ENCODE measurements at regions not wholly inside any gene's neighbourhood (a gene's known extent, or its start where the extent isn't known, plus 50 kb on each side); places are given as distances from the start of the nearest gene placed in this dataset.

DNA sequence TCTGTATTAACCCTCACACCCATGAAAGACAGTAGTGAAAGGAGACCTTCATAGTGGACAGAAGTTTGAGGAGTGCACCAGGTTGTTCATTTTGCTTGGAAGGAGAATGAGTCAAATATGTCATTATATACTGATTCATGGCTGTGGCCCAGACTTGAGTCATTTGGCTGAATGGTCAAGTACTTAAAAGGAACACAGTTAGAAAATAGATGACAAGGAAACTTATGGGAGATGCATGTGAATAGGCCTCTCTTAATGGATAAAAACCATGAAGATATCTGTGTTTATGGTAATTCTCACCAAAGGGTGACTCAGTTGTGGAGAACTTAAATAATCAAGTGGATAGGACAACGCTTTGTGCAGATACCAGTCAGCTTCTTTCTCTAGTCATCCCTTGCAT, 524.7 kb upstream of the CNTNAP5 start:
- ATAC-seq (no peak), DNase-seq (ENCODE audit: low spot score) (no peak)
- no peak overlapping the region for H3K27ac Mint-ChIP-seq
- Histone ChIP-seq H3K36me3 (ENCODE audit: insufficient read depth) (no peaks in the 10 kb centered on the region), H3K9me2 (ENCODE audit: insufficient read depth) (peaks cover 6% of the 10 kb centered on the region), H3F3A (replicated peaks; ENCODE audit: low read depth) (no peaks in the 10 kb centered on the region), H3K79me2 (replicated peaks; ENCODE audit: insufficient read depth) (no peaks in the 10 kb centered on the region), H3K4me1 (ENCODE audit: insufficient read depth) (no peaks in the 10 kb centered on the region), H2AFZ (no peak overlapping the region), H3K4me2 (no peak overlapping the region), H3K27ac (ENCODE audit: low read depth) (no peak overlapping the region), H3K4me3 (no peak overlapping the region), H4K20me1 (replicated peaks; ENCODE audit: insufficient read depth) (no peaks in the 10 kb centered on the region), H3K27me3 (ENCODE audit: insufficient read depth) (no peaks in the 10 kb centered on the region)
- no peak overlapping the region for H3K4me3 Mint-ChIP-seq
- H3K9me3 Mint-ChIP-seq, result no peaks in the 10 kb centered on the region
- no peaks in the 10 kb centered on the region for H3K36me3 Mint-ChIP-seq (ENCODE audit: low read depth)
- no peaks in the 10 kb centered on the region for H3K27me3 Mint-ChIP-seq (ENCODE audit: insufficient read depth, low read depth, poor library complexity)
- H3K4me1 Mint-ChIP-seq, result no peaks in the 10 kb centered on the region
- TF ChIP-seq EZH2 (IDR thresholded peaks at IDR 0.05; ENCODE audit: low read depth, unreplicated experiment) (no peak), EZH2phosphoT487 (IDR thresholded peaks at IDR 0.05; ENCODE audit: unreplicated experiment) (no peak), NANOG (IDR thresholded peaks at IDR 0.05; ENCODE audit: borderline replicate concordance) (no peak)

DNA sequence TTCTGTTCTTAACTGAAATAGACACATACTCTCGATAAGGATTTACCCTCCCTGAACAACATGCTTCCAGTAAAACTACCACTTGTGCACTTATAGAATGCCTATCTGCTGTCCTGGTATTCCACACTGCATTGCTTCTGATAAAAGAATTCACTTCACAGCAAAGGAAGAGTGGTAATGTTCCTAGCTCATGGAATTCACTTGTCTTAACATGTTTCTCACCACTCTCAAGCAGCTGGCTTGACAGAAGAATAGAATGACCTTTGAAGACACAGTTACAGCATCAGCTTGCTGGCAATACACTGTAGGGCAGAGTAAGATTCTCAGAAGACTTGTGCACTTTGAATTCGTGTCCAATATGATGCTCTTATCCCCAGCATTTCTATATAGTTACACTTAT, 524.1 kb upstream of the CNTNAP5 start:
- H3K27me3 ChIP-seq (ENCODE audit: insufficient read depth), result no peaks in the 10 kb centered on the region
- H3F3A ChIP-seq (replicated peaks; ENCODE audit: low read depth), result no peaks in the 10 kb centered on the region
- Mint-ChIP-seq H3K27me3 (ENCODE audit: insufficient read depth, low read depth, poor library complexity) (no peaks in the 10 kb centered on the region), H3K36me3 (ENCODE audit: low read depth) (no peaks in the 10 kb centered on the region), H3K4me1 (no peaks in the 10 kb centered on the region), H3K27ac (no peak overlapping the region), H3K4me3 (no peak overlapping the region), H3K9me3 (no peaks in the 10 kb centered on the region)
- ATAC-seq (no peak), DNase-seq (ENCODE audit: low spot score) (no peak)
- H3K79me2 ChIP-seq (replicated peaks; ENCODE audit: insufficient read depth), result no peaks in the 10 kb centered on the region
- no peak overlapping the region for H2AFZ ChIP-seq
- H3K4me3 ChIP-seq, result no peak overlapping the region
- no peaks in the 10 kb centered on the region for H4K20me1 ChIP-seq (replicated peaks; ENCODE audit: insufficient read depth)
- no peak overlapping the region for H3K27ac ChIP-seq (ENCODE audit: low read depth)
- H3K4me2 ChIP-seq, result no peak overlapping the region
- H3K4me1 ChIP-seq (ENCODE audit: insufficient read depth), result no peaks in the 10 kb centered on the region
- H3K9me2 ChIP-seq (ENCODE audit: insufficient read depth), result peaks cover 6% of the 10 kb centered on the region
- H3K36me3 ChIP-seq (ENCODE audit: insufficient read depth), result no peaks in the 10 kb centered on the region
- TF ChIP-seq, protein P1, sequence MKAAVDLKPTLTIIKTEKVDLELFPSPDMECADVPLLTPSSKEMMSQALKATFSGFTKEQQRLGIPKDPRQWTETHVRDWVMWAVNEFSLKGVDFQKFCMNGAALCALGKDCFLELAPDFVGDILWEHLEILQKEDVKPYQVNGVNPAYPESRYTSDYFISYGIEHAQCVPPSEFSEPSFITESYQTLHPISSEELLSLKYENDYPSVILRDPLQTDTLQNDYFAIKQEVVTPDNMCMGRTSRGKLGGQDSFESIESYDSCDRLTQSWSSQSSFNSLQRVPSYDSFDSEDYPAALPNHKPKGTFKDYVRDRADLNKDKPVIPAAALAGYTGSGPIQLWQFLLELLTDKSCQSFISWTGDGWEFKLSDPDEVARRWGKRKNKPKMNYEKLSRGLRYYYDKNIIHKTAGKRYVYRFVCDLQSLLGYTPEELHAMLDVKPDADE (IDR thresholded peaks at IDR 0.05), result no peak
- TF ChIP-seq EZH2 (IDR thresholded peaks at IDR 0.05; ENCODE audit: low read depth, unreplicated experiment) (no peak), REST (IDR thresholded peaks at IDR 0.05; ENCODE audit: unreplicated experiment) (no peak), ZNF331 (CRISPR knock-in tag; IDR thresholded peaks at IDR 0.05; ENCODE audit: low read depth) (no peak), ZNF114 (CRISPR knock-in tag; IDR thresholded peaks at IDR 0.05) (no peak), STAT1 (IDR thresholded peaks at IDR 0.05; ENCODE audit: unreplicated experiment) (no peak), EZH2phosphoT487 (IDR thresholded peaks at IDR 0.05; ENCODE audit: unreplicated experiment) (no peak)
- TF ChIP-seq, protein P2, sequence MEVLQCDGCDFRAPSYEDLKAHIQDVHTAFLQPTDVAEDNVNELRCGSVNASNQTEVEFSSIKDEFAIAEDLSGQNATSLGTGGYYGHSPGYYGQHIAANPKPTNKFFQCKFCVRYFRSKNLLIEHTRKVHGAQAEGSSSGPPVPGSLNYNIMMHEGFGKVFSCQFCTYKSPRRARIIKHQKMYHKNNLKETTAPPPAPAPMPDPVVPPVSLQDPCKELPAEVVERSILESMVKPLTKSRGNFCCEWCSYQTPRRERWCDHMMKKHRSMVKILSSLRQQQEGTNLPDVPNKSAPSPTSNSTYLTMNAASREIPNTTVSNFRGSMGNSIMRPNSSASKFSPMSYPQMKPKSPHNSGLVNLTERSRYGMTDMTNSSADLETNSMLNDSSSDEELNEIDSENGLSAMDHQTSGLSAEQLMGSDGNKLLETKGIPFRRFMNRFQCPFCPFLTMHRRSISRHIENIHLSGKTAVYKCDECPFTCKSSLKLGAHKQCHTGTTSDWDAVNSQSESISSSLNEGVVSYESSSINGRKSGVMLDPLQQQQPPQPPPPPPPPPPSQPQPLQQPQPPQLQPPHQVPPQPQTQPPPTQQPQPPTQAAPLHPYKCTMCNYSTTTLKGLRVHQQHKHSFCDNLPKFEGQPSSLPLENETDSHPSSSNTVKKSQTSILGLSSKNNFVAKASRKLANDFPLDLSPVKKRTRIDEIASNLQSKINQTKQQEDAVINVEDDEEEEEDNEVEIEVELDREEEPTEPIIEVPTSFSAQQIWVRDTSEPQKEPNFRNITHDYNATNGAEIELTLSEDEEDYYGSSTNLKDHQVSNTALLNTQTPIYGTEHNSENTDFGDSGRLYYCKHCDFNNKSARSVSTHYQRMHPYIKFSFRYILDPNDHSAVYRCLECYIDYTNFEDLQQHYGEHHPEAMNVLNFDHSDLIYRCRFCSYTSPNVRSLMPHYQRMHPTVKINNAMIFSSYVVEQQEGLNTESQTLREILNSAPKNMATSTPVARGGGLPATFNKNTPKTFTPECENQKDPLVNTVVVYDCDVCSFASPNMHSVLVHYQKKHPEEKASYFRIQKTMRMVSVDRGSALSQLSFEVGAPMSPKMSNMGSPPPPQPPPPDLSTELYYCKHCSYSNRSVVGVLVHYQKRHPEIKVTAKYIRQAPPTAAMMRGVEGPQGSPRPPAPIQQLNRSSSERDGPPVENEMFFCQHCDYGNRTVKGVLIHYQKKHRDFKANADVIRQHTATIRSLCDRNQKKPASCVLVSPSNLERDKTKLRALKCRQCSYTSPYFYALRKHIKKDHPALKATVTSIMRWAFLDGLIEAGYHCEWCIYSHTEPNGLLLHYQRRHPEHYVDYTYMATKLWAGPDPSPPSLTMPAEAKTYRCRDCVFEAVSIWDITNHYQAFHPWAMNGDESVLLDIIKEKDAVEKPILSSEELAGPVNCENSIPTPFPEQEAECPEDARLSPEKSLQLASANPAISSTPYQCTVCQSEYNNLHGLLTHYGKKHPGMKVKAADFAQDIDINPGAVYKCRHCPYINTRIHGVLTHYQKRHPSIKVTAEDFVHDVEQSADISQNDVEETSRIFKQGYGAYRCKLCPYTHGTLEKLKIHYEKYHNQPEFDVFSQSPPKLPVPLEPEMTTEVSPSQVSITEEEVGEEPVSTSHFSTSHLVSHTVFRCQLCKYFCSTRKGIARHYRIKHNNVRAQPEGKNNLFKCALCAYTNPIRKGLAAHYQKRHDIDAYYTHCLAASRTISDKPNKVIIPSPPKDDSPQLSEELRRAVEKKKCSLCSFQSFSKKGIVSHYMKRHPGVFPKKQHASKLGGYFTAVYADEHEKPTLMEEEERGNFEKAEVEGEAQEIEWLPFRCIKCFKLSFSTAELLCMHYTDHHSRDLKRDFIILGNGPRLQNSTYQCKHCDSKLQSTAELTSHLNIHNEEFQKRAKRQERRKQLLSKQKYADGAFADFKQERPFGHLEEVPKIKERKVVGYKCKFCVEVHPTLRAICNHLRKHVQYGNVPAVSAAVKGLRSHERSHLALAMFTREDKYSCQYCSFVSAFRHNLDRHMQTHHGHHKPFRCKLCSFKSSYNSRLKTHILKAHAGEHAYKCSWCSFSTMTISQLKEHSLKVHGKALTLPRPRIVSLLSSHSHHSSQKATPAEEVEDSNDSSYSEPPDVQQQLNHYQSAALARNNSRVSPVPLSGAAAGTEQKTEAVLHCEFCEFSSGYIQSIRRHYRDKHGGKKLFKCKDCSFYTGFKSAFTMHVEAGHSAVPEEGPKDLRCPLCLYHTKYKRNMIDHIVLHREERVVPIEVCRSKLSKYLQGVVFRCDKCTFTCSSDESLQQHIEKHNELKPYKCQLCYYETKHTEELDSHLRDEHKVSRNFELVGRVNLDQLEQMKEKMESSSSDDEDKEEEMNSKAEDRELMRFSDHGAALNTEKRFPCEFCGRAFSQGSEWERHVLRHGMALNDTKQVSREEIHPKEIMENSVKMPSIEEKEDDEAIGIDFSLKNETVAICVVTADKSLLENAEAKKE (CRISPR knock-in tag; IDR thresholded peaks at IDR 0.05), result no peak
- TF ChIP-seq, protein P3, sequence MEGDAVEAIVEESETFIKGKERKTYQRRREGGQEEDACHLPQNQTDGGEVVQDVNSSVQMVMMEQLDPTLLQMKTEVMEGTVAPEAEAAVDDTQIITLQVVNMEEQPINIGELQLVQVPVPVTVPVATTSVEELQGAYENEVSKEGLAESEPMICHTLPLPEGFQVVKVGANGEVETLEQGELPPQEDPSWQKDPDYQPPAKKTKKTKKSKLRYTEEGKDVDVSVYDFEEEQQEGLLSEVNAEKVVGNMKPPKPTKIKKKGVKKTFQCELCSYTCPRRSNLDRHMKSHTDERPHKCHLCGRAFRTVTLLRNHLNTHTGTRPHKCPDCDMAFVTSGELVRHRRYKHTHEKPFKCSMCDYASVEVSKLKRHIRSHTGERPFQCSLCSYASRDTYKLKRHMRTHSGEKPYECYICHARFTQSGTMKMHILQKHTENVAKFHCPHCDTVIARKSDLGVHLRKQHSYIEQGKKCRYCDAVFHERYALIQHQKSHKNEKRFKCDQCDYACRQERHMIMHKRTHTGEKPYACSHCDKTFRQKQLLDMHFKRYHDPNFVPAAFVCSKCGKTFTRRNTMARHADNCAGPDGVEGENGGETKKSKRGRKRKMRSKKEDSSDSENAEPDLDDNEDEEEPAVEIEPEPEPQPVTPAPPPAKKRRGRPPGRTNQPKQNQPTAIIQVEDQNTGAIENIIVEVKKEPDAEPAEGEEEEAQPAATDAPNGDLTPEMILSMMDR (conservative IDR thresholded peaks at IDR 0.05; ENCODE audit: low read depth in 2 of 2), result no peak

All from GM23338 (cell line).